Activated CD8-positive, alpha-beta memory T cell treated with anti-CD3 and anti-CD28 coated beads, Interleukin-2, amount 50 U/mL, for 48 hours (primary cell): ENCODE measurements at regions not wholly inside any gene's neighbourhood (a gene's known extent, or its start where the extent isn't known, plus 50 kb on each side); places are given as distances from the start of the nearest gene placed in this dataset.
A peak's percentile ranks its signal among the peaks of the same experiment; 100 is the strongest.

ENCODE experiments used
- DNase-seq: peaks from one replicate; pipeline ENCODE4 v3.0.0-alpha.2; 2020

- peak; percentile 43 for DNase-seq
These were observed 98.6 kb upstream of the IER5L start for GRCh38 chr9:129276486-129277230.

- peak; percentile 26 for DNase-seq
These were observed 97.7 kb upstream of the IER5L start for GRCh38 chr9:129275626-129276247.

- peak; percentile 23 for DNase-seq
These were observed 96.1 kb upstream of the IER5L start for GRCh38 chr9:129273941-129274684.

- peak; percentile 40 for DNase-seq
These were observed 95.3 kb upstream of the IER5L start for GRCh38 chr9:129273136-129273895.

- DNase-seq, result no peak
These were observed 94.4 kb upstream of the IER5L start for GRCh38 chr9:129272348-129273025.

- DNase-seq, result no peak
These were observed 92.9 kb upstream of the IER5L start for GRCh38 chr9:129270903-129271431.

- peak; percentile 61 for DNase-seq
These were observed 92.1 kb upstream of the IER5L start for GRCh38 chr9:129270205-129270604.

- no peak for DNase-seq
These were observed 89.1 kb upstream of the IER5L start for GRCh38 chr9:129267141-129267540.

- no peak for DNase-seq
These were observed 88.5 kb upstream of the IER5L start for GRCh38 chr9:129266536-129266935.

GRCh38 chr9:129264388-129264787 is 86.3 kb upstream of the IER5L start:
- DNase-seq, result no peak

GRCh38 chr9:129263836-129264235 is 85.8 kb upstream of the IER5L start:
- DNase-seq, result no peak

- DNase-seq, result no peak
These were observed 84.2 kb upstream of the IER5L start for GRCh38 chr9:129262261-129262660.

- no peak for DNase-seq
These were observed 81.3 kb upstream of the IER5L start for GRCh38 chr9:129259375-129259774.

- no peak for DNase-seq
These were observed 80.8 kb upstream of the IER5L start for GRCh38 chr9:129258823-129259301.

- DNase-seq, result peak; percentile 97
These were observed 80.2 kb upstream of the IER5L start for GRCh38 chr9:129258124-129258822.

GRCh38 chr9:129256959-129257713 is 79.1 kb upstream of the IER5L start:
- no peak for DNase-seq

GRCh38 chr9:129254566-129255287 is 76.7 kb upstream of the IER5L start:
- no peak for DNase-seq

- DNase-seq, result no peak
These were observed 75.8 kb upstream of the IER5L start for GRCh38 chr9:129253803-129254381.
